Upper lobe of left lung (tissue), 6 donors: ENCODE measurements at regions not wholly inside any gene's neighbourhood (a gene's known extent, or its start where the extent isn't known, plus 50 kb on each side); places are given as distances from the start of the nearest gene placed in this dataset.

Experiments used
- ATAC-seq, 2 donors: fragments of 200-7000 bp; cut with Tn5 transposase; one replicate each; pipeline ENCODE4 v1.9.1; 2022; ENCODE audit warnings: mild to moderate bottlenecking in 2 of 2, moderate library complexity in 2 of 2; ENCODE audit not compliant: low FRiP score in 2 of 2
- DNase-seq, 2 donors: peaks; one replicate each; pipeline ENCODE4 v3.0.0-alpha.2; 2019 to 2020
- H3K27ac ChIP-seq, 4 donors: fragments of 200-600 bp; sonication (generic); one replicate each; pipeline ENCODE4 v1.5.1; 2016 to 2019
- H3K27me3 ChIP-seq, 4 donors: fragments of 200-600 bp; sonication (generic); one replicate each; pipeline ENCODE4 v1.5.1; 2017 to 2019
- H3K36me3 ChIP-seq, 4 donors: fragments of 200-600 bp; sonication (generic); one replicate each; pipeline ENCODE4 v1.5.1; 2016 to 2019
- H3K4me1 ChIP-seq, 4 donors: fragments of 200-600 bp; sonication (generic); one replicate each; pipeline ENCODE4 v1.5.1; 2018 to 2019
- H3K4me3 ChIP-seq, 4 donors: fragments of 200-600 bp; sonication (generic); one replicate each; pipeline ENCODE4 v1.5.1; 2017 to 2019; ENCODE audit warnings: mild to moderate bottlenecking in 2 of 4, moderate library complexity in 1 of 4
- H3K9me3 ChIP-seq, 4 donors: fragments of 200-600 bp; sonication (generic); one replicate each; pipeline ENCODE4 v1.5.1; 2018 to 2019
- CTCF ChIP-seq, 6 experiments: fragments of 450-650 bp in 4 of 6; fragments of 200-600 bp in 2 of 6; sonication (generic) in 2 of 6; IDR thresholded peaks; one replicate each; pipeline ENCODE4 v1.5.1; 2016 to 2019; ENCODE audit warnings: antibody characterized with exemption in 6 of 6
- EP300 ChIP-seq, 4 donors: sonication (generic); formaldehyde crosslinking; IDR thresholded peaks; one replicate each; pipeline ENCODE4 v1.5.1; 2017; ENCODE audit warnings: antibody characterized with exemption in 4 of 4, control low read depth in 2 of 4
- POLR2A ChIP-seq, 4 donors: fragments of 450-650 bp; IDR thresholded peaks; one replicate each; pipeline ENCODE4 v1.5.1; 2016 to 2017; ENCODE audit warnings: antibody characterized with exemption in 4 of 4, mild to moderate bottlenecking in 2 of 4
- POLR2AphosphoS5 ChIP-seq, 2 donors: sonication (generic); formaldehyde crosslinking; IDR thresholded peaks; one replicate each; pipeline ENCODE4 v1.5.1; 2017; ENCODE audit warnings: antibody characterized with exemption in 2 of 2
- WGBS, 2 donors: methylation state at CpG; one replicate each; pipeline ENCODE4 v1.1.5; 2017 to 2018; 5-methylcytosine and 5-hydroxymethylcytosine counted together
- donor health status: DM: no; HTN: no; CAD: no; lungs with moderate emphysema.
- donor health status: DM: no; HTN: yes; CAD: no; lungs with severe emphysema.

- TF ChIP-seq CTCF (IDR thresholded peaks at IDR 0.05) (no peak), EP300 (IDR thresholded peaks at IDR 0.05) (no peak), POLR2A (IDR thresholded peaks at IDR 0.05) (no peak), POLR2AphosphoS5 (IDR thresholded peaks at IDR 0.05) (no peak)
- peaks cover 0 to 11% (median 2%) of the 10 kb centered on the region in 4 donors for H3K4me1 ChIP-seq
- peak in 1 of 2 donors; percentile 48 for DNase-seq
- no peak overlapping the region for H3K27ac ChIP-seq
- H3K9me3 ChIP-seq: no peaks in the 10 kb centered on the region
- no peaks in the 10 kb centered on the region for H3K36me3 ChIP-seq
- ATAC-seq: peak in 1 of 2 donors; percentile 64
- WGBS, 2 donors: 73 to 74% methylated on average over 15 to 19 of the region's 19 CpGs
- no peaks in the 10 kb centered on the region for H3K27me3 ChIP-seq
- H3K4me3 ChIP-seq: no peak overlapping the region
Observed at GRCh38 chr11:112780351-112781087, 180.7 kb upstream of the NCAM1 start.

- no peak for ATAC-seq
- H3K27ac ChIP-seq: no peak overlapping the region
- H3K4me3 ChIP-seq: no peak overlapping the region
Observed at GRCh38 chr11:112783945-112784322, 177.3 kb upstream of the NCAM1 start.

GRCh38 chr11:112784323-112785073, 176.7 kb upstream of the NCAM1 start:
- H3K4me1 ChIP-seq: peaks cover 0 to 12% (median 2%) of the 10 kb centered on the region in 4 donors
- ATAC-seq: peak; percentile 16 to 80
- H3K9me3 ChIP-seq: no peaks in the 10 kb centered on the region
- no peaks in the 10 kb centered on the region for H3K27me3 ChIP-seq
- H3K36me3 ChIP-seq: no peaks in the 10 kb centered on the region
- no peak overlapping the region for H3K4me3 ChIP-seq
- 31 to 44% methylated on average over 12 to 24 of the region's 24 CpGs for WGBS, 2 donors
- no peak overlapping the region for H3K27ac ChIP-seq
- TF ChIP-seq POLR2AphosphoS5 (IDR thresholded peaks at IDR 0.05) (no peak), EP300 (IDR thresholded peaks at IDR 0.05) (no peak), CTCF (IDR thresholded peaks at IDR 0.05) (no peak), POLR2A (IDR thresholded peaks at IDR 0.05) (no peak)
- peak in 1 of 2 donors; percentile 70 for DNase-seq

More at GRCh38 chr11:112783945-112784322, 177.3 kb upstream of the NCAM1 start:
- H3K27me3 ChIP-seq: no peaks in the 10 kb centered on the region
- peaks cover 0 to 12% (median 2%) of the 10 kb centered on the region in 4 donors for H3K4me1 ChIP-seq
- TF ChIP-seq POLR2AphosphoS5 (IDR thresholded peaks at IDR 0.05) (no peak), EP300 (IDR thresholded peaks at IDR 0.05) (no peak), CTCF (IDR thresholded peaks at IDR 0.05) (no peak)
- 83 to 87% methylated on average over 4 of the region's 4 CpGs for WGBS, 2 donors
- no peaks in the 10 kb centered on the region for H3K36me3 ChIP-seq
- H3K9me3 ChIP-seq: no peaks in the 10 kb centered on the region
- DNase-seq: no peak

GRCh38 chr11:112785149-112785548, 176.1 kb upstream of the NCAM1 start:
- DNase-seq: no peak
- peaks cover 0 to 12% (median 2%) of the 10 kb centered on the region in 4 donors for H3K4me1 ChIP-seq
- no peak overlapping the region for H3K4me3 ChIP-seq
- WGBS, 2 donors: 32 to 44% methylated on average over 6 to 7 of the region's 7 CpGs
- H3K36me3 ChIP-seq: no peaks in the 10 kb centered on the region
- ATAC-seq: peak in 1 of 2 donors; percentile 71
- no peaks in the 10 kb centered on the region for H3K9me3 ChIP-seq
- no peak overlapping the region for H3K27ac ChIP-seq
- TF ChIP-seq POLR2AphosphoS5 (IDR thresholded peaks at IDR 0.05) (no peak), EP300 (IDR thresholded peaks at IDR 0.05) (no peak), CTCF (IDR thresholded peaks at IDR 0.05) (no peak), POLR2A (IDR thresholded peaks at IDR 0.05) (no peak)
- no peaks in the 10 kb centered on the region for H3K27me3 ChIP-seq
